IMR-90 (cell line): ENCODE measurements at regions not wholly inside any gene's neighbourhood (a gene's known extent, or its start where the extent isn't known, plus 50 kb on each side); places are given as distances from the start of the nearest gene placed in this dataset.
A peak's percentile ranks its signal among the peaks of the same experiment; 100 is the strongest.

Experiments
- ATAC-seq: fragments of 200-7000 bp; cut with Tn5 transposase; 2 replicates; pipeline ENCODE4 v1.9.1; 2020; ENCODE audit warnings: low read depth, mild to moderate bottlenecking, moderate library complexity
- BruUV-seq: library from RNA; stranded (reverse); fragments of 400-500 nt; replicated peaks from 2 replicates; lab custom pipeline; 2021; lab: Mats Ljungman, UMichigan
- CTCF ChIA-PET: fragments of 300-600 bp; formaldehyde crosslinking; extraction: SDS; loops from one replicate; lab custom pipeline; 2021; ENCODE audit warnings: antibody characterized with exemption; lab: Yijun Ruan, JAX
- POLR2A ChIA-PET: fragments of 300-600 bp; sonication (Branson Sonifier 250); formaldehyde crosslinking; loops from one replicate; lab custom pipeline; 2022; ENCODE audit warnings: antibody characterized with exemption; ENCODE audit not compliant: unreplicated experiment; lab: Charles Lee
- DNase-seq: peaks from one replicate; pipeline ENCODE4 v3.0.0; 2013
- H2AFZ ChIP-seq: replicated peaks from 2 replicates; pipeline ENCODE3; 2013; ENCODE audit warnings: low read length, mild to moderate bottlenecking; ENCODE audit not compliant: poor library complexity
- H2AK5ac ChIP-seq: 2 replicates; pipeline ENCODE4 v1.6.1; 2013; ENCODE audit warnings: low read depth, low read length, inconsistent platforms
- H2AK9ac ChIP-seq: replicated peaks from 2 replicates; pipeline ENCODE3; 2013; ENCODE audit warnings: mild to moderate bottlenecking, low read depth, low read length, moderate library complexity; ENCODE audit not compliant: poor library complexity
- H2BK120ac ChIP-seq: 2 replicates; pipeline ENCODE4 v1.6.1; 2013; ENCODE audit warnings: low read depth, low read length, inconsistent platforms
- H2BK15ac ChIP-seq: 3 replicates; pipeline ENCODE4 v1.6.1; 2013; ENCODE audit warnings: low read depth, low read length, inconsistent platforms
- H2BK20ac ChIP-seq: 2 replicates; pipeline ENCODE4 v1.6.1; 2013; ENCODE audit warnings: low read depth, mild to moderate bottlenecking, inconsistent platforms, low read length, moderate library complexity
- H2BK5ac ChIP-seq: 2 replicates; pipeline ENCODE4 v1.6.1; 2013; ENCODE audit warnings: mild to moderate bottlenecking, low read depth, low read length, inconsistent platforms; ENCODE audit not compliant: poor library complexity, severe bottlenecking
- H3K14ac ChIP-seq: replicated peaks from 2 replicates; pipeline ENCODE4 v1.6.1; 2013; ENCODE audit warnings: low read depth, low read length, inconsistent platforms
- H3K18ac ChIP-seq: 2 replicates; pipeline ENCODE4 v1.6.1; 2013; ENCODE audit warnings: low read depth, low read length, control low read depth
- H3K23ac ChIP-seq: 2 replicates; pipeline ENCODE4 v1.6.1; 2013; ENCODE audit warnings: low read depth, low read length, inconsistent platforms
- H3K27ac ChIP-seq: 2 replicates; pipeline ENCODE4 v1.5.1; 2013; ENCODE audit warnings: mild to moderate bottlenecking, control low read depth, low read length; ENCODE audit not compliant: insufficient read depth
- H3K27me3 ChIP-seq: 2 replicates; pipeline ENCODE4 v1.6.1; 2013; ENCODE audit warnings: low read length; ENCODE audit not compliant: control insufficient read depth, insufficient read depth
- H3K36me3 ChIP-seq: 2 replicates; pipeline ENCODE4 v1.6.1; 2013; ENCODE audit warnings: low read length, mixed read lengths; ENCODE audit not compliant: control insufficient read depth, insufficient read depth
- H3K4ac ChIP-seq: 2 replicates; pipeline ENCODE4 v1.6.1; 2013; ENCODE audit warnings: low read depth, low read length, inconsistent platforms
- H3K4me1 ChIP-seq: 2 replicates; pipeline ENCODE4 v1.6.1; 2013; ENCODE audit warnings: low read length, mixed read lengths; ENCODE audit not compliant: control insufficient read depth, insufficient read depth
- H3K4me2 ChIP-seq: 2 replicates; pipeline ENCODE4 v1.6.1; 2013; ENCODE audit warnings: low read depth, mild to moderate bottlenecking, control low read depth, low read length, moderate library complexity
- H3K4me3 ChIP-seq: 2 replicates; pipeline ENCODE4 v1.5.1; 2013; ENCODE audit warnings: low read depth, mild to moderate bottlenecking, control low read depth, low read length, moderate library complexity; ENCODE audit not compliant: insufficient read depth
- H3K56ac ChIP-seq: 2 replicates; pipeline ENCODE4 v1.6.1; 2013; ENCODE audit warnings: low read length, inconsistent platforms; ENCODE audit not compliant: insufficient read depth; ENCODE audit errors: extremely low read depth
- H3K79me1 ChIP-seq, 2 experiments: 2 replicates each; pipeline ENCODE4 v1.6.1; 2013; ENCODE audit warnings: low read length in 2 of 2, inconsistent platforms in 1 of 2, low read depth in 1 of 2
- H3K9ac ChIP-seq: 2 replicates; pipeline ENCODE4 v1.6.1; 2013; ENCODE audit warnings: low read depth, low read length, control low read depth
- H3K9me1 ChIP-seq: 2 replicates; pipeline ENCODE4 v1.6.1; 2013; ENCODE audit warnings: low read length, inconsistent platforms; ENCODE audit not compliant: insufficient read depth
- H3K9me3 ChIP-seq: 2 replicates; pipeline ENCODE4 v1.6.1; 2013; ENCODE audit warnings: low read length; ENCODE audit not compliant: control insufficient read depth, insufficient read depth
- H4K20me1 ChIP-seq: 2 replicates; pipeline ENCODE4 v1.6.1; 2013; ENCODE audit warnings: low read length, inconsistent platforms; ENCODE audit not compliant: insufficient read depth
- H4K5ac ChIP-seq: 2 replicates; pipeline ENCODE4 v1.6.1; 2013; ENCODE audit warnings: mild to moderate bottlenecking, low read depth, low read length, control low read depth
- H4K8ac ChIP-seq, 2 experiments: 2 replicates each; pipeline ENCODE4 v1.6.1; 2013; ENCODE audit warnings: low read depth in 2 of 2, low read length in 2 of 2, control low read depth in 1 of 2, inconsistent platforms in 1 of 2
- H4K91ac ChIP-seq: 2 replicates; pipeline ENCODE4 v1.6.1; 2013; ENCODE audit warnings: low read depth, low read length, inconsistent platforms; ENCODE audit not compliant: insufficient read depth
- BHLHE40 ChIP-seq: fragments of 150-350 bp; IDR thresholded peaks from 2 replicates; pipeline ENCODE4 v1.6.1; 2016; ENCODE audit warnings: mild to moderate bottlenecking, low read depth, low read length
- CHD1 ChIP-seq: IDR thresholded peaks from 2 replicates; pipeline ENCODE4 v1.6.1; 2012; ENCODE audit warnings: low read depth, low read length, improper control_type of control experiment
- CTCF ChIP-seq: conservative IDR thresholded peaks from 2 replicates; pipeline ENCODE4 v1.5.1; 2012; ENCODE audit warnings: mild to moderate bottlenecking, low read depth, low read length, improper control_type of control experiment
- ELK1 ChIP-seq: fragments of 150-350 bp; IDR thresholded peaks from 2 replicates; pipeline ENCODE4 v1.6.1; 2016; ENCODE audit warnings: low read depth, mild to moderate bottlenecking, low read length, moderate library complexity, borderline replicate concordance
- FOS ChIP-seq: fragments of 150-350 bp; IDR thresholded peaks from 2 replicates; pipeline ENCODE4 v1.6.1; 2016; ENCODE audit warnings: low read depth, low read length
- MAFK ChIP-seq: IDR thresholded peaks from 2 replicates; pipeline ENCODE4 v1.6.1; 2012; ENCODE audit warnings: low read depth, low read length, improper control_type of control experiment
- MAZ ChIP-seq: IDR thresholded peaks from 2 replicates; pipeline ENCODE4 v1.6.1; 2012; ENCODE audit warnings: low read depth, mild to moderate bottlenecking, low read length, improper control_type of control experiment, moderate library complexity, borderline replicate concordance
- NFE2L2 ChIP-seq: fragments of 150-350 bp; IDR thresholded peaks from 2 replicates; pipeline ENCODE4 v1.6.1; 2016; ENCODE audit warnings: low read depth, mild to moderate bottlenecking, low read length
- RCOR1 ChIP-seq: IDR thresholded peaks from 2 replicates; pipeline ENCODE4 v1.6.1; 2012; ENCODE audit warnings: mild to moderate bottlenecking, low read length, improper control_type of control experiment; ENCODE audit not compliant: insufficient replicate concordance
- SMC3 ChIP-seq: fragments of 150-350 bp; IDR thresholded peaks from 2 replicates; pipeline ENCODE4 v1.6.1; 2016; ENCODE audit warnings: low read depth, mild to moderate bottlenecking, antibody characterized with exemption, low read length, moderate library complexity
- USF2 ChIP-seq: fragments of 150-350 bp; IDR thresholded peaks from 2 replicates; pipeline ENCODE4 v1.6.1; 2017; ENCODE audit warnings: mild to moderate bottlenecking, antibody characterized with exemption, low read length, low read depth
- WGBS, 2 experiments: methylation state at CpG; one replicate each; pipeline versions ENCODE4 v1.1.5 to v1.1.7; 2013; ENCODE audit warnings: missing lambda C conversion rate in 2 of 2; ENCODE audit not compliant: insufficient read length in 1 of 2; ENCODE audit errors: extremely low coverage in 2 of 2; 5-methylcytosine and 5-hydroxymethylcytosine counted together
- dilution Hi-C: fragments of 300-500 bp; cut with HindIII; formaldehyde crosslinking; loops from one replicate; pipeline ENCODE4 v1.14.3; 2018; ENCODE audit warnings: low sequenced_read_pairs; ENCODE audit not compliant: unreplicated experiment
- in situ Hi-C: fragments of 300-500 bp; cut with MboI; formaldehyde crosslinking; loops from 3 replicates; pipeline ENCODE4 v1.14.3; 2019; ENCODE audit warnings: low sequenced_read_pairs, inconsistent platforms, mixed read lengths
- intact Hi-C: fragments of 100-400 bp; cut with micrococcal nuclease; formaldehyde crosslinking; loops from 2 replicates; pipeline ENCODE4 v1.10.0; 2022

GRCh38 chr2:149739883-149740265 is 152.3 kb upstream of the MMADHC start:
- no peak overlapping the region; the same call in 1 of the 2 replicates for H4K5ac ChIP-seq
- peak overlapping the region; percentile 31 for H2BK5ac ChIP-seq
- DNase-seq (no peak), ATAC-seq (no peak)
- H3K4ac ChIP-seq: no peak overlapping the region
- in situ Hi-C loops (loop anchor here (25.0 kb wide), 1 partner anchor 722 kb away; no protein-coding TSS in a partner anchor), intact Hi-C loops (loop anchor here (5.0 to 10.0 kb wide), 4 partner anchors 143 to 1495 kb away; no protein-coding TSS in a partner anchor), dilution Hi-C loops (no loop called here)
- TF ChIP-seq ELK1: no peak
- TF ChIP-seq FOS: no peak
- TF ChIP-seq NFE2L2: peak; percentile 72
- no peak for TF ChIP-seq CTCF
- no peak for TF ChIP-seq MAZ
- no peak for TF ChIP-seq BHLHE40
- TF ChIP-seq USF2: no peak
- TF ChIP-seq RCOR1: no peak
- TF ChIP-seq SMC3: no peak
- TF ChIP-seq MAFK: peak; percentile 26; the same call in 1 of the 2 replicates
- no peak for TF ChIP-seq CHD1
- peaks cover 0 to 8% of the 10 kb centered on the region in 2 experiments; a peak in 1 of 4 replicates for H3K79me1 ChIP-seq
- no peak overlapping the region for H3K56ac ChIP-seq
- ChIA-PET CTCF (no interaction called here), POLR2A (no interaction called here)
- H3K4me3 ChIP-seq: no peak overlapping the region
- peak overlapping the region; percentile 84; the same call in 1 of the 2 replicates for H3K18ac ChIP-seq
- H2AK9ac ChIP-seq: no peak overlapping the region
- peaks cover 28% of the 10 kb centered on the region for H3K4me1 ChIP-seq
- no peaks in the 10 kb centered on the region for H3K36me3 ChIP-seq
- H4K91ac ChIP-seq: 0 out of 2 replicates have a peak overlapping the region, but pooled peaks have one; percentile 84
- no peak overlapping the region for H3K9ac ChIP-seq
- H2BK20ac ChIP-seq: peak overlapping the region; percentile 91; the same call in 1 of the 2 replicates
- no peak overlapping the region for H3K4me2 ChIP-seq
- H3K27me3 ChIP-seq: no peaks in the 10 kb centered on the region
- peaks cover 4% of the 10 kb centered on the region; the same call in 1 of the 2 replicates for H3K9me1 ChIP-seq
- peak overlapping the region; percentile 98; the same call in 1 of the 3 replicates for H2BK15ac ChIP-seq
- no peaks in the 10 kb centered on the region for H4K20me1 ChIP-seq
- no peak overlapping the region; the same call in 1 of the 2 replicates for H2AK5ac ChIP-seq
- no CpG with 5 or more reads among the region's 4 CpGs for WGBS, 2 experiments
- no peak overlapping the region for H3K23ac ChIP-seq
- no peak overlapping the region for H2AFZ ChIP-seq
- no TSS peak for BruUV-seq
- H4K8ac ChIP-seq: peak overlapping the region in 1 of 2 experiments; percentile 18; a peak in 2 of 4 replicates
- H2BK120ac ChIP-seq: peak overlapping the region; percentile 83; the same call in 1 of the 2 replicates
- 0 out of 2 replicates have a peak, but pooled peaks cover 2% of the 10 kb centered on the region for H3K9me3 ChIP-seq
- no peak overlapping the region; the same call in 1 of the 2 replicates for H3K27ac ChIP-seq
- peak overlapping the region; percentile 47; the same call in 1 of the 2 replicates for H3K14ac ChIP-seq
